T-helper 2 cell (primary cell): ENCODE measurements at regions not wholly inside any gene's neighbourhood (a gene's known extent, or its start where the extent isn't known, plus 50 kb on each side); places are given as distances from the start of the nearest gene placed in this dataset.
"Not testable (repeated sequence)": the region's sequence is repeated elsewhere in the genome, so short reads cannot be mapped to it uniquely, and the experiment has no call there.

Experiments
- DNase-seq, 5 experiments: peaks; one replicate each; pipeline versions ENCODE4 v3.0.0 to v3.0.0-alpha.2; 2012 to 2022

GRCh38 chr10:3571310-3571825 is 213.6 kb downstream of the KLF6 start:
- no peak for DNase-seq

- no peak for DNase-seq
Observed at GRCh38 chr10:3570855-3571266, 214.1 kb downstream of the KLF6 start.

- no peak for DNase-seq
Observed at GRCh38 chr10:3570131-3570729, 214.8 kb downstream of the KLF6 start.

- no peak for DNase-seq
Observed at GRCh38 chr10:3568983-3569382, 216.0 kb downstream of the KLF6 start.

GRCh38 chr10:3568392-3568791 is 216.6 kb downstream of the KLF6 start:
- peak in 1 of 5 experiments; percentile 54 for DNase-seq

GRCh38 chr10:3567291-3567963 is 217.6 kb downstream of the KLF6 start:
- no peak for DNase-seq

GRCh38 chr10:3566627-3567026 is 218.4 kb downstream of the KLF6 start:
- DNase-seq: peak in 1 of 5 experiments; percentile 68

GRCh38 chr10:3564346-3565002 is 220.5 kb downstream of the KLF6 start:
- peak in 1 of 5 experiments; percentile 35 for DNase-seq

- DNase-seq: peak in 2 of 5 experiments; percentile 13 to 19
Observed at GRCh38 chr10:3563298-3563697, 221.7 kb downstream of the KLF6 start.

GRCh38 chr10:3560628-3561027 is 224.4 kb downstream of the KLF6 start:
- DNase-seq: not testable (repeated sequence)

- no peak for DNase-seq
Observed at GRCh38 chr10:3559527-3559926, 225.5 kb downstream of the KLF6 start.

GRCh38 chr10:3559011-3559410 is 226.0 kb downstream of the KLF6 start:
- DNase-seq: no peak

- not testable (repeated sequence) for DNase-seq
Observed at GRCh38 chr10:3556191-3557017, 228.6 kb downstream of the KLF6 start.

- peak in 1 of 5 experiments; percentile 20 for DNase-seq
Observed at GRCh38 chr10:3554121-3554522, 230.9 kb downstream of the KLF6 start.

- DNase-seq: no peak
Observed at GRCh38 chr10:3552281-3552680, 232.7 kb downstream of the KLF6 start.

GRCh38 chr10:3551761-3552160 is 233.2 kb downstream of the KLF6 start:
- DNase-seq: no peak

GRCh38 chr10:3549118-3549517 is 235.9 kb downstream of the KLF6 start:
- DNase-seq: no peak

- DNase-seq: no peak
Observed at GRCh38 chr10:3548702-3549101, 236.3 kb downstream of the KLF6 start.

GRCh38 chr10:3548076-3548475 is 236.9 kb downstream of the KLF6 start:
- no peak for DNase-seq

GRCh38 chr10:3544561-3544960 is 240.4 kb downstream of the KLF6 start:
- no peak for DNase-seq

- no peak for DNase-seq
Observed at GRCh38 chr10:3542185-3542611, 242.8 kb downstream of the KLF6 start.

- DNase-seq: no peak
Observed at GRCh38 chr10:3539696-3540383, 245.2 kb downstream of the KLF6 start.
